Body of pancreas (tissue), 4 donors: ENCODE measurements at regions not wholly inside any gene's neighbourhood (a gene's known extent, or its start where the extent isn't known, plus 50 kb on each side); places are given as distances from the start of the nearest gene placed in this dataset.

Source experiments
- ATAC-seq: fragments of 150-250 bp; one replicate; pipeline ENCODE4 v1.9.1; 2016
- DNase-seq, 4 donors: peaks; one replicate each; pipeline ENCODE4 v3.0.0-alpha.2; 2019
- H3K27ac ChIP-seq, 4 donors: fragments of 200-600 bp; sonication (generic); 1 replicate in 3 of 4; 2 replicates in 1 of 4; pipeline versions ENCODE4 v1.5.1 to v1.6.1; 2016 to 2019; ENCODE audit warnings: mild to moderate bottlenecking in 1 of 4, mixed read lengths in 1 of 4, moderate library complexity in 1 of 4
- H3K27me3 ChIP-seq, 2 donors: fragments of 200-600 bp; sonication (generic); one replicate each; pipeline ENCODE4 v1.6.0; 2016; ENCODE audit warnings: mild to moderate bottlenecking in 1 of 2
- H3K36me3 ChIP-seq, 2 donors: fragments of 200-600 bp; sonication (generic); replicated peaks in 1 of 2; 2 replicates each; pipeline ENCODE4 v1.5.1; 2016; ENCODE audit warnings: low read depth in 2 of 2; ENCODE audit not compliant: insufficient read depth in 1 of 2
- H3K4me1 ChIP-seq: fragments of 200-600 bp; sonication (generic); one replicate; pipeline ENCODE4 v1.6.0; 2016
- H3K4me3 ChIP-seq, 2 donors: fragments of 200-600 bp; sonication (generic); 1 replicate in 1 of 2; 2 replicates in 1 of 2; pipeline ENCODE4 v1.5.1; 2016 to 2019
- H3K9me3 ChIP-seq, 3 donors: fragments of 200-600 bp; sonication (generic); 1 replicate in 2 of 3; 2 replicates in 1 of 3; pipeline ENCODE4 v1.5.1; 2016
- POLR2A ChIP-seq, 3 donors: fragments of 450-650 bp; IDR thresholded peaks; one replicate each; pipeline ENCODE4 v1.6.1; 2016; ENCODE audit warnings: antibody characterized with exemption in 3 of 3, mild to moderate bottlenecking in 2 of 3
- WGBS, 2 donors: methylation state at CpG; one replicate each; pipeline ENCODE4 v1.1.5; 2017; 5-methylcytosine and 5-hydroxymethylcytosine counted together
- intact Hi-C: fragments of 100-400 bp; cut with DNase I; formaldehyde crosslinking; loops from one replicate; pipeline ENCODE4 v1.15.1; 2023
- TF ChIP-seq, protein P1 (sequence below), 7 experiments: fragments of 450-650 bp in 4 of 7; fragments of 200-600 bp in 3 of 7; sonication (generic) in 3 of 7; IDR thresholded peaks; one replicate each; pipeline ENCODE4 v1.5.1; 2016 to 2019; ENCODE audit warnings: antibody characterized with exemption in 7 of 7

DNA sequence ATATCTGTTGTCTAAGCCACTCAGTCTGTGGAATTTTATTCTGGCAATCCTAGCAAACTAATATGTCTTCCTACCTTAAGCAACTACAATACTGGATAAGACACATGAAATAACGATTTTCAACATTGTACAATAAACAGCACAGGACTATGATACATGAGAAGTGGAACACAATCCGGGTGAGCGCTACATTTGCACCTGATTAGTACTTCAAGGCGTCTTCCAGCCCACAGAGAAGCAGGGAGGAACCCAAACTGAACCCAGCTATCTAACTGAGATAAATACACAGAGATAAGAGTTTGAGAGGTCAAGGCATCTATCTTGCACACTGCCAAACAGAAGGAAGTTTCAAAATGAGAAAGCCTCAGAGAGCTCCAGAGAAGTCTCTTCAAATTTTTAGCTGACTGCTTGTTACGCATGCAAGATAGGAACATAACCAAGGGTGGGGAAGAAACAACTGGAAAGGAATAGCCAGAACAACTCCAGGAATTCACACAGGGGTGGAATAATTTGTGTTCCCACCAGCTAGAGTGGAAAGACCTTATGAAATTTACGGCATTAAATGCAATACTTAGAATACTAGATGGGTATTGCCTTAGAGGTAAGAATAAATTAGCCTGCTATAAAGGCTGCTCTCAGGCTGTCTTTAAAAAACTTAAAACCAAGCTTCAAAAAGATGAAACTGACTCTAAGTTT lies 481.8 kb downstream of the MTRR start:
- intact Hi-C loops: no loop called here
- no peak for ATAC-seq
- TF ChIP-seq, protein P1, sequence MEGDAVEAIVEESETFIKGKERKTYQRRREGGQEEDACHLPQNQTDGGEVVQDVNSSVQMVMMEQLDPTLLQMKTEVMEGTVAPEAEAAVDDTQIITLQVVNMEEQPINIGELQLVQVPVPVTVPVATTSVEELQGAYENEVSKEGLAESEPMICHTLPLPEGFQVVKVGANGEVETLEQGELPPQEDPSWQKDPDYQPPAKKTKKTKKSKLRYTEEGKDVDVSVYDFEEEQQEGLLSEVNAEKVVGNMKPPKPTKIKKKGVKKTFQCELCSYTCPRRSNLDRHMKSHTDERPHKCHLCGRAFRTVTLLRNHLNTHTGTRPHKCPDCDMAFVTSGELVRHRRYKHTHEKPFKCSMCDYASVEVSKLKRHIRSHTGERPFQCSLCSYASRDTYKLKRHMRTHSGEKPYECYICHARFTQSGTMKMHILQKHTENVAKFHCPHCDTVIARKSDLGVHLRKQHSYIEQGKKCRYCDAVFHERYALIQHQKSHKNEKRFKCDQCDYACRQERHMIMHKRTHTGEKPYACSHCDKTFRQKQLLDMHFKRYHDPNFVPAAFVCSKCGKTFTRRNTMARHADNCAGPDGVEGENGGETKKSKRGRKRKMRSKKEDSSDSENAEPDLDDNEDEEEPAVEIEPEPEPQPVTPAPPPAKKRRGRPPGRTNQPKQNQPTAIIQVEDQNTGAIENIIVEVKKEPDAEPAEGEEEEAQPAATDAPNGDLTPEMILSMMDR (IDR thresholded peaks at IDR 0.05): no peak
- no peak for TF ChIP-seq POLR2A (IDR thresholded peaks at IDR 0.05)
- WGBS, 2 donors: 58 to 72% methylated on average over 6 of the region's 6 CpGs
- no peaks in the 10 kb centered on the region for H3K36me3 ChIP-seq
- DNase-seq: no peak
- H3K27me3 ChIP-seq: no peaks in the 10 kb centered on the region
- H3K9me3 ChIP-seq: no peaks in the 10 kb centered on the region
- no peak overlapping the region for H3K27ac ChIP-seq
- no peaks in the 10 kb centered on the region for H3K4me1 ChIP-seq
- no peak overlapping the region for H3K4me3 ChIP-seq

DNA sequence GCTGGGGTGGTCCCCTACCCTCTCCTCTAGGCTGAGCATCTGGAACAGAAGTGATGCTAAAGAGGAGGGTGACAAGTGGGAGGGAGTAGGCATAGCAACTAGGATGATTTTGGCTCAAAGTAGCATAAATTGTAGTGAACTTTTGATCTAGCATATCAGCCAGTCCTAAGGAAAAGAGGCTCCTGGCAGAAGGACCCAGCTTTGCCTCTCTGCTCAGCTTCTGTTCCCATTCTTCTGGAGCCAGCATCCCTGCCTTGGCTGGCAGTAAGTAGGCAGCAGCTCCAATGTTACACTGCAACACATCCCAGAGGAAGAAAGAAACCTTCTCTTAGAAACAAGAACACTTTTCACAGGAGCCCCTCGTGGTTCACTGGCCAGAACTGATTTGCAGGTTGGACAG lies 487.0 kb downstream of the MTRR start:
- H3K4me1 ChIP-seq: no peaks in the 10 kb centered on the region
- H3K36me3 ChIP-seq: no peaks in the 10 kb centered on the region
- intact Hi-C loops: no loop called here
- ATAC-seq (no peak), DNase-seq (no peak)
- no peak overlapping the region for H3K27ac ChIP-seq
- no peaks in the 10 kb centered on the region for H3K27me3 ChIP-seq
- TF ChIP-seq, protein P1 (IDR thresholded peaks at IDR 0.05): no peak
- TF ChIP-seq POLR2A (IDR thresholded peaks at IDR 0.05): no peak
- no peaks in the 10 kb centered on the region for H3K9me3 ChIP-seq
- no peak overlapping the region for H3K4me3 ChIP-seq
- 19 to 30% methylated on average over 1 of the region's 1 CpG for WGBS, 2 donors

DNA sequence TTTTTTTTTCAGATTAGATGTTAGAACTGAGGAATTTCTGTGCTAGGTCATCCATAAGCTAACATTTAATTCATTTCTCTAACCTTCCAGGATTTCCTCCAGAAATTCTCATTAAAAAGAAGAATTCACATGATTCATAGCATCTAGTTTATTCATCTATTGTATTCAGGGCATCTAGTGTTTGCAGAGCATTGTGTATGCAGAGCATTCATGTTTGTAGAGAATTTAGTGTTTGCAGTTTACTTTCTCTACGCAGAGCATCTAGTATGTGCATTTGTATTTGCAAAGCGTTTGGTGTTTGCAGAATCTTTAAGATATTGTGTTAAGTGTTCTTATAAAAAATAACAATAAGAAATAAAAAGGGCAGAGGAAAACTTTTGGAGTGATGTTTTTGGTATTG lies 491.1 kb downstream of the MTRR start:
- H3K27me3 ChIP-seq: no peaks in the 10 kb centered on the region
- ATAC-seq (no peak), DNase-seq (no peak)
- no peak overlapping the region for H3K4me3 ChIP-seq
- H3K27ac ChIP-seq: no peak overlapping the region
- TF ChIP-seq, protein P1 (IDR thresholded peaks at IDR 0.05): no peak
- no peak for TF ChIP-seq POLR2A (IDR thresholded peaks at IDR 0.05)
- no peaks in the 10 kb centered on the region for H3K9me3 ChIP-seq
- H3K36me3 ChIP-seq: no peaks in the 10 kb centered on the region
- H3K4me1 ChIP-seq: no peaks in the 10 kb centered on the region
- WGBS, 2 donors: 29 to 31% methylated on average over 2 of the region's 2 CpGs
- intact Hi-C loops: no loop called here

DNA sequence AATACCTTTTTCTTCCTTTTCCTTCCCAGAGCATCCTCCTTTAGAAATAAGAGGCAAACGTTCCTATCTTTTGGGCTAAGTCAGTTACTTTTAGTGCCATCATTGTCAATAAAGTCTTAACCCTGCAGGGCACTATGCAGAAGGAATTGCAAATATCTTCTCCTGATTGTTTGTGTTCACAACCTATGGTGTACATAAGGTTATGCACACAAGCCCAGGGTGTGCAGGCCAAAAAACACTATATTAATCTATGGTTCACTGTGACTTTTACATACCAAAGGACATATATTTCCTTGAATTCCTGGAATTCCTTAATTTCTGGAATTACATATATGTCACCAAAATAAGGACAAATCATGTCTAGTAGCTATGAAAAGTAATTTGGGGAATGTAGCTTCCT lies 493.5 kb downstream of the MTRR start:
- H3K9me3 ChIP-seq: no peaks in the 10 kb centered on the region
- intact Hi-C loops: no loop called here
- no peak overlapping the region for H3K4me3 ChIP-seq
- ATAC-seq: no peak
- no peak overlapping the region for H3K27ac ChIP-seq
- 37 to 41% methylated on average over 1 of the region's 1 CpG for WGBS, 2 donors
- TF ChIP-seq POLR2A (IDR thresholded peaks at IDR 0.05): no peak
- TF ChIP-seq, protein P1 (IDR thresholded peaks at IDR 0.05): no peak
- DNase-seq: no peak
- no peaks in the 10 kb centered on the region for H3K4me1 ChIP-seq
- no peaks in the 10 kb centered on the region for H3K36me3 ChIP-seq
- no peaks in the 10 kb centered on the region for H3K27me3 ChIP-seq

DNA sequence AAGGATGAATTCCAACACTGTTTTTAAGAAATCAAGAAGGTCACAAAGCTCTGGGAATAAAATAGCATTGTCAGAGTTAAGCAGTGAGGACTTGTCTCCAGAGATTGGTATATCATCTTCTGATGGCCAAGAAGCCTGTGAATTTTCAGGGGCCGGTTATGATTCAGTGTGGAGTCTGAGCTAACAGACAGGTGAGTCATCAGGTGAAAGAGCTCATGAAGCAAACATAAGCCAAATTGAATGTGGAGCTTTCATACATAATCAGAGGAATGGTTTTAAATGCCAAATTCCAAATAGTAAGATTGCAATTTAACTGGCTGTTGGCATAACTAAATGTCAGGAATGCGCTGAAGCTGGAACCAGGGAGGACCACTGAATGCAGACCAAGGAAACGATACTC lies 494.2 kb downstream of the MTRR start:
- Histone ChIP-seq H3K4me1 (no peaks in the 10 kb centered on the region), H3K36me3 (no peaks in the 10 kb centered on the region), H3K27me3 (no peaks in the 10 kb centered on the region), H3K4me3 (no peak overlapping the region), H3K9me3 (no peaks in the 10 kb centered on the region), H3K27ac (no peak overlapping the region)
- WGBS, 2 donors: 68 to 74% methylated on average over 3 of the region's 3 CpGs
- DNase-seq: no peak
- no peak for ATAC-seq
- TF ChIP-seq, protein P1 (IDR thresholded peaks at IDR 0.05): no peak
- no peak for TF ChIP-seq POLR2A (IDR thresholded peaks at IDR 0.05)
- intact Hi-C loops: no loop called here
